ENCODE measurements at regions not wholly inside any gene's neighbourhood (a gene's known extent, or its start where the extent isn't known, plus 50 kb on each side); places are given as distances from the start of the nearest gene placed in this dataset.
"Not testable (repeated sequence)": the region's sequence is repeated elsewhere in the genome, so short reads cannot be mapped to it uniquely, and the experiment has no call there.

DNA sequence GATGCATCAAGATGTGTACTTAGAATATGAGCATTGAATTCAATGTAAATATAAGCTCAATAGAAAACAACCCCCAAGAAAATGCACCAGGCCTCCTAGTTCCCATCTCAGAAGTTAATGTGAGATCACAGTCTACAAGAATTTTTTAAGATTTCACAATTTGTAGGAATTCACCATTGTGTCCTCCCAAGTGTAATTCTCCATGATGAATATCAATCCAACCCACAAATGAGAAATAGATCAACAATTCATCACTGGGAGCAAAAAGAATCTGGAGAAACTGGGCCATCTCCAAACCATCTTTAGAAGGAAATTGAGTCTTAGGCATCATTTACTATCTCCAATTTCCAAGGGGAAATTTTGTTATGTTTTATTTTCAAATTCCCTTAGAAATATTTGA is 310.5 kb upstream of the GOT2 start:
- Histone ChIP-seq H3K27me3 (ENCODE audit: control insufficient read depth in 2 of 2, insufficient read depth in 2 of 2, low read length in 2 of 2) (no peaks in the 10 kb centered on the region), H3K4me1 (ENCODE audit: control insufficient read depth in 2 of 2, insufficient read depth in 2 of 2, low read length in 2 of 2) (no peaks in the 10 kb centered on the region), H3K27ac (ENCODE audit: low read depth in 2 of 2, low read length in 2 of 2) (no peak overlapping the region), H3K9ac (ENCODE audit: low read depth in 1 of 2, low read length in 2 of 2) (no peak overlapping the region), H3K4me3 (ENCODE audit: low read length in 2 of 2) (no peak overlapping the region), H3K36me3 (ENCODE audit: control insufficient read depth in 2 of 2, insufficient read depth in 2 of 2, low read length in 2 of 2) (no peaks in the 10 kb centered on the region), H3K9me3 (ENCODE audit: control insufficient read depth in 2 of 2, low read length in 2 of 2) (no peaks in the 10 kb centered on the region)

DNA sequence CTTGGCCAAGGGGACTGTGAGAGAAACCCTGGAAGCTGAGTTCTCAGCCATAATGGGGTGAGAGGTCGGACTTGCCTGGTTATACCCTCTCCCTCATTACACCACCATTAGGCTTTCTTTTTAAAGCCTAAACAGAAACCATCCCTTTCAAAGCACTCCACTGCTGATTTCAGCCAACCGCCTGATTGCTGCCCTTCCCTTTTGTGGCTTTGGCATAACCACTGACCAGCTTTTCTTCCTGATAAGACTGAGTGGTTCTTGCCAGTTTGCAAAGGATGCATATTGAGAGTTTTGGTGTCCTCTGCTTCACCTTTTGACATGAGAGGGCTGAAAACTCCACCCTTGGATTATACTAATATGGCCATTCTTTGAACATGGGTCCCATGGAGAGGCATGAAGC is 308.2 kb upstream of the GOT2 start:
- no peaks in the 10 kb centered on the region for H3K9me3 ChIP-seq (ENCODE audit: control insufficient read depth in 2 of 2, low read length in 2 of 2)
- H3K4me3 ChIP-seq (ENCODE audit: low read length in 2 of 2) = no peak overlapping the region
- no peaks in the 10 kb centered on the region for H3K36me3 ChIP-seq (ENCODE audit: control insufficient read depth in 2 of 2, insufficient read depth in 2 of 2, low read length in 2 of 2)
- no peak overlapping the region for H3K27ac ChIP-seq (ENCODE audit: low read depth in 2 of 2, low read length in 2 of 2)
- no peaks in the 10 kb centered on the region for H3K27me3 ChIP-seq (ENCODE audit: control insufficient read depth in 2 of 2, insufficient read depth in 2 of 2, low read length in 2 of 2)
- no peaks in the 10 kb centered on the region for H3K4me1 ChIP-seq (ENCODE audit: control insufficient read depth in 2 of 2, insufficient read depth in 2 of 2, low read length in 2 of 2)
- H3K9ac ChIP-seq (ENCODE audit: low read depth in 1 of 2, low read length in 2 of 2) = no peak overlapping the region

- Histone ChIP-seq H3K27ac (ENCODE audit: low read depth in 2 of 2, low read length in 2 of 2) (no peak overlapping the region), H3K9me3 (ENCODE audit: control insufficient read depth in 2 of 2, low read length in 2 of 2) (no peaks in the 10 kb centered on the region)
These were observed 305.1 kb upstream of the GOT2 start for GRCh38 chr16:59039066-59039720.

DNA sequence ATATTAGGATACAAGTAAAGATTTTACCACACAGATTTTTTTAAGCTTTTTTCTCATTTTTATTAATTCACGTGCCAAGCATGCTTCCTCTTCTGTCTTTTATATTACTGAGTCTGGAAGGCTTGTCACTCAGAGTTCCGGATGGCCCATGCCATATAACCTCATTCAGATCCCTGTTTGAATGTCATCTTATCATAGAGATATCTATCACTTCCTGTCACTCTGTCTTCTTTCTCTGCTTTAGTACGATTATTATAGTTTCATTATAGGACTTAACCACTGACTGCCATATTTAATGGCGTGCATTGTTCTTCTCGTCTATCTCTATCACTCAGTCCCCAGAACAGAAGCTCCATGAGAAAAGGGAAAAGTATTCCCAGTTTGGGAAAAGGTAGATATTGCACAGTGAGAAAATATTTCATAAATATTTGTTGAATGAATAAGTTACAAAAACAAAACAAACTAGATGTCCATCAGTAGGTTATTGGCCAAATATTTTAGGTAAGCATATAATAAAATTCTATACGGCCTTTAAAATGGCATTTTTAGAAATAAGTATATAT is 296.9 kb upstream of the GOT2 start:
- H3K4me3 ChIP-seq (ENCODE audit: low read length in 2 of 2) = no peak overlapping the region
- H3K4me1 ChIP-seq (ENCODE audit: control insufficient read depth in 2 of 2, insufficient read depth in 2 of 2, low read length in 2 of 2) = no peaks in the 10 kb centered on the region
- no peaks in the 10 kb centered on the region for H3K27me3 ChIP-seq (ENCODE audit: control insufficient read depth in 2 of 2, insufficient read depth in 2 of 2, low read length in 2 of 2)
- no peak overlapping the region for H3K27ac ChIP-seq (ENCODE audit: low read depth in 2 of 2, low read length in 2 of 2)
- H3K9me3 ChIP-seq (ENCODE audit: control insufficient read depth in 2 of 2, low read length in 2 of 2) = peaks cover 0 to 3% of the 10 kb centered on the region in 2 donors
- no peak overlapping the region for H3K9ac ChIP-seq (ENCODE audit: low read depth in 1 of 2, low read length in 2 of 2)
- no peaks in the 10 kb centered on the region for H3K36me3 ChIP-seq (ENCODE audit: control insufficient read depth in 2 of 2, insufficient read depth in 2 of 2, low read length in 2 of 2)

More at GRCh38 chr16:59039066-59039720, 305.1 kb upstream of the GOT2 start:
- no peaks in the 10 kb centered on the region for H3K4me1 ChIP-seq (ENCODE audit: control insufficient read depth in 2 of 2, insufficient read depth in 2 of 2, low read length in 2 of 2)
- no peaks in the 10 kb centered on the region for H3K27me3 ChIP-seq (ENCODE audit: control insufficient read depth in 2 of 2, insufficient read depth in 2 of 2, low read length in 2 of 2)
- H3K4me3 ChIP-seq (ENCODE audit: low read length in 2 of 2) = no peak overlapping the region
- no peak overlapping the region for H3K9ac ChIP-seq (ENCODE audit: low read depth in 1 of 2, low read length in 2 of 2)
- no peaks in the 10 kb centered on the region for H3K36me3 ChIP-seq (ENCODE audit: control insufficient read depth in 2 of 2, insufficient read depth in 2 of 2, low read length in 2 of 2)

- no peaks in the 10 kb centered on the region for H3K4me1 ChIP-seq (ENCODE audit: control insufficient read depth in 2 of 2, insufficient read depth in 2 of 2, low read length in 2 of 2)
- H3K27ac ChIP-seq (ENCODE audit: low read depth in 2 of 2, low read length in 2 of 2) = no peak overlapping the region
- no peaks in the 10 kb centered on the region for H3K36me3 ChIP-seq (ENCODE audit: control insufficient read depth in 2 of 2, insufficient read depth in 2 of 2, low read length in 2 of 2)
- no peak overlapping the region for H3K9ac ChIP-seq (ENCODE audit: low read depth in 1 of 2, low read length in 2 of 2)
- no peaks in the 10 kb centered on the region for H3K27me3 ChIP-seq (ENCODE audit: control insufficient read depth in 2 of 2, insufficient read depth in 2 of 2, low read length in 2 of 2)
- no peak overlapping the region for H3K4me3 ChIP-seq (ENCODE audit: low read length in 2 of 2)
- peaks cover 0 to 5% of the 10 kb centered on the region in 2 donors for H3K9me3 ChIP-seq (ENCODE audit: control insufficient read depth in 2 of 2, low read length in 2 of 2)
These were observed 287.6 kb upstream of the GOT2 start for GRCh38 chr16:59021751-59022150.

- H3K4me3 ChIP-seq (ENCODE audit: low read length in 2 of 2) = no peak overlapping the region
- H3K4me1 ChIP-seq (ENCODE audit: control insufficient read depth in 2 of 2, insufficient read depth in 2 of 2, low read length in 2 of 2) = no peaks in the 10 kb centered on the region
- no peak overlapping the region for H3K9ac ChIP-seq (ENCODE audit: low read depth in 1 of 2, low read length in 2 of 2)
- no peaks in the 10 kb centered on the region for H3K27me3 ChIP-seq (ENCODE audit: control insufficient read depth in 2 of 2, insufficient read depth in 2 of 2, low read length in 2 of 2)
- peaks cover 0 to 3% of the 10 kb centered on the region in 2 donors for H3K9me3 ChIP-seq (ENCODE audit: control insufficient read depth in 2 of 2, low read length in 2 of 2)
- H3K36me3 ChIP-seq (ENCODE audit: control insufficient read depth in 2 of 2, insufficient read depth in 2 of 2, low read length in 2 of 2) = no peaks in the 10 kb centered on the region
- no peak overlapping the region for H3K27ac ChIP-seq (ENCODE audit: low read depth in 2 of 2, low read length in 2 of 2)
These were observed 279.8 kb upstream of the GOT2 start for GRCh38 chr16:59013930-59014329.

GRCh38 chr16:58999762-59000161 is 265.6 kb upstream of the GOT2 start:
- H3K4me1 ChIP-seq (ENCODE audit: control insufficient read depth in 2 of 2, insufficient read depth in 2 of 2, low read length in 2 of 2) = no peaks in the 10 kb centered on the region
- no peak overlapping the region for H3K27ac ChIP-seq (ENCODE audit: low read depth in 2 of 2, low read length in 2 of 2)
- H3K9me3 ChIP-seq (ENCODE audit: control insufficient read depth in 2 of 2, low read length in 2 of 2) = no peaks in the 10 kb centered on the region
- H3K4me3 ChIP-seq (ENCODE audit: low read length in 2 of 2) = no peak overlapping the region
- no peaks in the 10 kb centered on the region for H3K27me3 ChIP-seq (ENCODE audit: control insufficient read depth in 2 of 2, insufficient read depth in 2 of 2, low read length in 2 of 2)
- H3K9ac ChIP-seq (ENCODE audit: low read depth in 1 of 2, low read length in 2 of 2) = no peak overlapping the region
- no peaks in the 10 kb centered on the region for H3K36me3 ChIP-seq (ENCODE audit: control insufficient read depth in 2 of 2, insufficient read depth in 2 of 2, low read length in 2 of 2)

- H3K9ac ChIP-seq (ENCODE audit: low read depth in 1 of 2, low read length in 2 of 2); H3K9me3 ChIP-seq (ENCODE audit: control insufficient read depth in 2 of 2, low read length in 2 of 2); H3K4me3 ChIP-seq (ENCODE audit: low read length in 2 of 2); H3K27me3 ChIP-seq (ENCODE audit: control insufficient read depth in 2 of 2, insufficient read depth in 2 of 2, low read length in 2 of 2); H3K27ac ChIP-seq (ENCODE audit: low read depth in 2 of 2, low read length in 2 of 2); H3K4me1 ChIP-seq (ENCODE audit: control insufficient read depth in 2 of 2, insufficient read depth in 2 of 2, low read length in 2 of 2); H3K36me3 ChIP-seq (ENCODE audit: control insufficient read depth in 2 of 2, insufficient read depth in 2 of 2, low read length in 2 of 2): not testable (repeated sequence)
These were observed 258.6 kb upstream of the GOT2 start for GRCh38 chr16:58992755-58993154.

DNA sequence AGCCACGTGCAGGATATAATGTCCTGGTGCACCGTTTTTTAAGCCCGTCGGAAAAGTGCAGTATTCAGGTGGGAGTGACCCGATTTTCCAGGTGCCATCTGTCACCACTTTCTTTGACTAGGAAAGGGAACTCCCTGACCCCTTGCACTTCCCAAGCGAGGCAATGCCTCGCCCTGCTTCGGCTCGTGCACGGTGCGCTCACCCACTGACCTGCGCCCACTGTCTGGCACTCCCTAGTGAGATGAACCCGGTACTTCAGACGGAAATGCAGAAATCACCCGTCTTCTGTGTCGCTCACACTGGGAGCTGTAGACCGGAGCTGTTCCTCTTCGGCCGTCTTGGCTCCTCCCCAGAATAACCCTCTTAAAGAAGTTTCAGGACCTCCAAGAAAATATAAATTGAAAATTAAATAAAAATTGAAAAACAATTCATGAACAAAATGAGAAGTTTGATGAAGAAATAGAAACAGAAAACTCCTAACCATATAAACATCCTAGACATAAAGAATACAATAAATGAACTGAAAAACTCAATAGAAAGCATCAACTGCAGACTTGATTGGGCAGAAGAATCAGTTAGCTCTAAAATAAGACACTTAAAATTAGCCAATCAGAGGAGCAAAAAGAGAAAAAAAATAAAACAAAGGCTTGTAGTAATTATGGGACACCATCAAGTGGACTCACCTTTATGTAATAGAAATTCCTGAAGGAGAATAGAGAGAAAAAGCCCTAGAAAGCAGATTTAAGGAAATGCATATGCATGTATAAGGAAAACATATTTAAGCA is 249.3 kb upstream of the GOT2 start:
- H3K9me3 ChIP-seq (ENCODE audit: control insufficient read depth in 2 of 2, low read length in 2 of 2) = peaks cover 13 to 16% of the 10 kb centered on the region in 2 donors
- not testable (repeated sequence) for H3K27me3 ChIP-seq (ENCODE audit: control insufficient read depth in 2 of 2, insufficient read depth in 2 of 2, low read length in 2 of 2); H3K36me3 ChIP-seq (ENCODE audit: control insufficient read depth in 2 of 2, insufficient read depth in 2 of 2, low read length in 2 of 2); H3K4me1 ChIP-seq (ENCODE audit: control insufficient read depth in 2 of 2, insufficient read depth in 2 of 2, low read length in 2 of 2); H3K4me3 ChIP-seq (ENCODE audit: low read length in 2 of 2); H3K27ac ChIP-seq (ENCODE audit: low read depth in 2 of 2, low read length in 2 of 2); H3K9ac ChIP-seq (ENCODE audit: low read depth in 1 of 2, low read length in 2 of 2)

DNA sequence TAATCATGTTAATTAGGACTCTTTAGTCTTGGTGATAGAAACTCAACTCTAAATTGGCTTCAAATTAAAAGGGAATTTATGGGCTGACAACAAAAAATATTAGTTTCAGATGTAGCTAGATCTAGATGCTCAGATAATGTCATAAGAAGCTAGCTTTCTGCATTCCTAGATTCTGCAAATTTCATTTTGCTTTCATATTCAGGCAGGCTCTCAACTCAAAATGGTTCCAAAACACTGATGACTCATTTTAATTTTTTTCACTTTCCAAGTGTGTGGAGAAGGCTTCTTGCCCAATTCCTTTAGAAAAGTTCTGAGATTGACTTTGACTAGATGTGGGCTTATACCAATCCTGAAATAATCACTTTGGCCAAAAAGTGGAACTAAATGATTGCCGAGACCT is 236.7 kb upstream of the GOT2 start:
- Histone ChIP-seq H3K27me3 (ENCODE audit: control insufficient read depth in 2 of 2, insufficient read depth in 2 of 2, low read length in 2 of 2) (no peaks in the 10 kb centered on the region), H3K27ac (ENCODE audit: low read depth in 2 of 2, low read length in 2 of 2) (no peak overlapping the region), H3K36me3 (ENCODE audit: control insufficient read depth in 2 of 2, insufficient read depth in 2 of 2, low read length in 2 of 2) (no peaks in the 10 kb centered on the region), H3K4me1 (ENCODE audit: control insufficient read depth in 2 of 2, insufficient read depth in 2 of 2, low read length in 2 of 2) (no peaks in the 10 kb centered on the region), H3K4me3 (ENCODE audit: low read length in 2 of 2) (no peak overlapping the region), H3K9me3 (ENCODE audit: control insufficient read depth in 2 of 2, low read length in 2 of 2) (no peaks in the 10 kb centered on the region), H3K9ac (ENCODE audit: low read depth in 1 of 2, low read length in 2 of 2) (no peak overlapping the region)

All from mucosa of rectum (tissue), 2 donors.